ENCODE measurements at regions not wholly inside any gene's neighbourhood (a gene's known extent, or its start where the extent isn't known, plus 50 kb on each side); places are given as distances from the start of the nearest gene placed in this dataset.
"Not testable (repeated sequence)": the region's sequence is repeated elsewhere in the genome, so short reads cannot be mapped to it uniquely, and the experiment has no call there.

GRCh38 chr10:55224007-55224781 is 423.2 kb upstream of the PCDH15 start:
- DNase-seq, result no peak

DNA sequence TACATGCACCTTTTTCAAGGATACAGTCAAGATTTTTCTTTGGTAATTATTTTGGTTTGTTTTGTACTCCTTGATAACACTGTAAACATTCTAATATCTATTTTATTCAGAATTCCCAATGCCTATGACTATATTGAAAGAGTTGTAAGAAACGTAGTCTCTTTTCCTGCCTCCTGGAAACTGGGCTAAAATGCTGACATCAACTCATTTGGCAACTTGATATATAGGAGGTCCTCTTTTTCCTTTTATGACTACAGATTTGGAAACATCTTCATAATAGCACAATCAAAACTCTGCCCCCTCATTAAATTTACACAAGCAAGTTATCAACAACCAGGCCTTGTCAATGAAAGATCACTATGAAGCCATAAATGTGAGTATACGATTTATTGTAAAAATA is 422.3 kb upstream of the PCDH15 start:
- no peak for DNase-seq

DNA sequence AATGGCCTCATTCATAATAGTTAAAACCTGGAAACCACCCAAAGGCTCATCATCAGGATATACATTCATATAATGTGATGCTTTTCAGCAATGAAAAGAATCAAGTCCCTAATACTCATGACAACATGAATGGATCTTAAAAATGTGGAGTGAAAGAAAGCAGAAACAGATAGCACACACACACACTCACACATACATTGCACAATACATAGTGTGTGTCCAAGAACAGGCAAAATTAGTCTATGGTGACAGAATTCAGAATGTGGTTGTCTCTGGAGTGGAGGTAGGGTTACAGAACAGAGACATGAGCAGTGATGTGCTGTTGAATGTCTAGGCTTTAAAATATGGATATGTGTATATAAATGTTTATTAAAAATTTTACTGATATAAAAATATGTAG is 419.9 kb upstream of the PCDH15 start:
- DNase-seq, result no peak

DNA sequence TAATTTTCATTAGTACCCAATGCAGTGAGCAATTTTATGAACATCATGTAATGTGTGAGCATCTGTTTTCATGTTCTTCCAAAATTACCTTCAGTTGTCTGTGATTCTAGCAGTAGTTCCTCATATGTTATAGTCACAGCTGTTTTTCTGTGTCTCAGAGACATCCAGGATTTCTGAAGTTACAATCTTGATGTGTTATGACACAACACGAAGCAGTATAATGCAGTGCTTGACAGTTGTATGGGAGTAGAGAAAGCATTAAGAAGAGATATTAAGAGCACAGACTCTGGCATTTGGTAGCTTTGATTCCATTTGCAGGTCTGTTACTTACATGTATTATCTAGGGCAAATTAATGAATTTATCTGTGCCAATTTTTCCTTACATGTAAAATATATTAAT is 414.7 kb upstream of the PCDH15 start:
- no peak for DNase-seq

DNA sequence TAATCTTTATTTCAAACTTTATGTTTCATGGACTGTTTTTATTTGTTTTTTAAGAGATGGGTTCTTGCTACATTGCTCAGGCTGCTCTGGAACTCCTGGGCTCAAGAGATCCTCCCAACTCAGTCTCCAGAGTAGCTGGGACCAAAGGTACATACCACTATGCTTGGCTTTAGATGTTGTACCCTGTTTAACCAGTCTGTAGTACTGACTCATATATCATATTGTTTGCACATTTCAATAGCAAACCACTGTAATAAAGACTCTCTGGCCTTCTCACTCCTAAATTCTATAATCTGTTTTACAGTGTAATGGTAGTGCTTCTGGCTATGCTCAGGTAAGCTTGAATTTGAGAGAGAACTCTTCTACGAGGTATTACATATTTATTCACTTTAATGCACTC is 413.6 kb upstream of the PCDH15 start:
- DNase-seq, result no peak

DNA sequence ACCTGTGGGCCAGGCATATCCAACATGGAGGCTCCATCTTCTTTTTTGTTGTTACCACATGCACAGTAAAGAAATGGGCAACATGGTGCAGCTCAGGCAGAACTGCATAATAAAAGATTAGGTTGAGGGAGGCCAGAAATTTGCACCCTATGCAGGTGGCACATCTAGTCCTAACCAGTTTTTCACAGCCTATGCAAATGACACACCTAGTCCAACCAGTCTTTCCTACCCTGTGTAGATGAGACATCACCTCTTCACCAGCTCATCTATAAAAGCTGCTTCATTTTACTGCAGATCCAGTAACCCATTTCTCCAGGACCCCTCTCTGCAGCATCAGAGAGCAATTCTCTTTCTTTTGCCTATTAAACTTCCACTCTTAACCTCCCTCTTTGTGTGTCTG is 411.0 kb upstream of the PCDH15 start:
- no peak for DNase-seq

DNA sequence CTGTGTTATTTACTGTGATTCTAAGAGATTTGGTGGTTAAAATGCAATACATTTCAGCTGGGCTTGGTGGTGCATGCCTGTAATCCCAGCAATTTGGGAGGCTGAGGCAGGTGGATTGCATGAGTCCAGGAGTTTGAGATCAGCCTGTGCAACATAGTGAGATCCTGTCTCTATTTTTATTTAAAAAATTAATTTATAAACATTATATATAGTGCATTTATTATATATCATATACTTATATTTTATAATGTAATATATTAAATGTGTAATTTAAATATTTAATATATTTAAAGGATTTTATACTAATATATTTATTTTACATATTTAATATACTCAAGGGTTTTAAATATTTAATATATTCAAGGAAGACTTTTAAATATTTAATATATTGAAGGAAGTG is 402.8 kb upstream of the PCDH15 start:
- no peak for DNase-seq

DNA sequence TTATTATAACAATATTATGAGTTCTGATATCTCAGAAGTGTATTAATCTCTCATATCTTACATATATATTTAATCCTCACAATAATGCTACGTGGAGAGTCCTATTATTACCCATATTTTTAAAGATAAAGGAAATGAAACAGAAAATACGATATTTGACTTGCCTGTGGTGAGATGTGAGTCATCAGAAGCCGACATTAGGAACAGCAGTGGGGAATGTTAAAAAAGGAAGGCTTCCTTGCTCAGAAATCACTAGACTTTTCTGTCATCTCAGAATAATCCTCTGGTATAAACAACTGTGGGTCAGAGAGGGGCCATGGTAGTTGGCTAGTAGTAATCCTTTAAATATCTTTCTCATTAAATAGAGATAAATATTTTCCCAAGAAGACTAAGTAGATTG is 402.3 kb upstream of the PCDH15 start:
- no peak for DNase-seq

GRCh38 chr10:55200020-55200419 is 399.0 kb upstream of the PCDH15 start:
- no peak for DNase-seq

DNA sequence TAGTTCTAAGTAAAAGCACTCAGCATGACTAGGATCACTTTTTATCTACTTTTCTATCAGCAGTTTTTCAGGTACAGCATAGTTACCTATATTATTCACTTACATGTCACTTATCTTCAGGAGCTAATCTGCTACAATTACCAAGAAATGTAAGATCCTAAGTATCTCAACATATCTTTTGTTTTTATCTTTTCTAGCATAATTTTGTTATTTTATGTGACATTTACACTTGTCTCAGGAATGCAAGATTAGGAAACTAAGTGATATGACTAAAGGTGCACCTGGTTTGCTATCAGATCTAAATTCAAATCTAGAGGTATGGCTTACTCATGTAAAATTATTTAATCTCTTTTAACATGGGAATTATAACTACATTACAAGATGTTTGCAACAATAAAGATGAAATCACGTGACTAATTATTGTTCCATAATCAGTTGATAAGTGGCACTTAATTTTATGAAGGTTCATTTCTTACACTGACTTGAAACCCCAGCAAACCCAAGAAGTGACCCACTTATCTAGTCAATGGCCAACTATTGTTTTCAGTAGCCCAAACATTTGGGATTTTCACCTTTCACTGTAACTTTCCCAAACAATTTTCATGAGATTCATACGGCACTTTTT is 390.3 kb upstream of the PCDH15 start:
- DNase-seq, result no peak

- DNase-seq, result no peak
Observed at GRCh38 chr10:55183993-55184392, 383.0 kb upstream of the PCDH15 start.

DNA sequence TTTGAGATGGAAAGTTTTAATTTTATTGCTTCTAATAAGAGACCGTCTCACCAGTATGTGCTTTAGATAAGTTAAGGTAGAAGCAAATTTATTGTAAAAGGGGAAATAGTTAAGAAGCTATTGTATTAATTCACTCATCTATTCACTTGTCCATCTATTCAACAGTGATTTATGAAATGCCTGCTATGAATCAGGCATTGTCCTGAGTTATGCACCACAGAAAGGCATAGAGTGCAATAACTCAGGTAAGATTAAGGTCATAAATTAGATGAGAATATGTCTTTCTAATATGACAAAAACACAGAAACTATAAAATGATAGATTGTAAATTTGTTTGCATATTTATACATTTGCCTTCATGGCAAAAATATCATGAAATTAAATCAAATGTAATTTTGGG is 379.3 kb upstream of the PCDH15 start:
- no peak for DNase-seq

DNA sequence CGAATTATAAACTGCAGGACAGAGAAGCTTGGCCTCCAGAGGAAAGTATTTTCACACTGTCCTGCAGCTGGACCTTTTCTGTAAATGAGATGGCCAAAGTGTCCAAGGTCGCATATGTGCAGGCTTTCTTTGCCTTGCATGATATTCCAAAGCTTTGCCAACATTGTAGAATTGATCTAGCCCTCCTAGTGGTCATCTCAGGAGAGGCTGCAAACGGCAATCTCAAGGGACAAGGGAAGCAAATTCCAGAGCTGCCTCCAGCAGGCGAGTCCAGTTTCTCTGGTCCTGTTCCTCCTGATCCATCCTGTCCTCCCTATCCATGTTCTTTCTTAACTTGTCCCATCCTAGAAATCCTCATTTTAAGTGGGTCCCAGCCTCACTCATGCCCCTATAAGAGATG is 373.4 kb upstream of the PCDH15 start:
- DNase-seq, result no peak

DNA sequence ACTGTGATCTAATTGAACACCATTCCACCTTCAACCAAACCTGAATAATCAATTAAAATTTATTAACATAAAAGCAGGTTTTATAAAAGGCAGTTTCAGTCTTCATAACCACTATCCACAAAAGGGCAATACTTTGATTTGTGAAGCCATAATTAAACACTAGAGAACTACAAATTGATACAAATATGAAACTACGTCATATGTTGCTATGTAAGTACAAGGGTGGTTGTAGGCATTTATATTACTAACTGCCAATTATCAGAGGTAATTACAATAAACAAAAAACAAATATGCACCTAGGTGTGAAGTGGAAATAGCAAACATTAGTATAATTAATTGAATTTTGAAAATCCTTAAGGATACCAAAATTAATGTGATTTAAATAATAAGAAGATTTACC is 368.5 kb upstream of the PCDH15 start:
- DNase-seq, result no peak

DNA sequence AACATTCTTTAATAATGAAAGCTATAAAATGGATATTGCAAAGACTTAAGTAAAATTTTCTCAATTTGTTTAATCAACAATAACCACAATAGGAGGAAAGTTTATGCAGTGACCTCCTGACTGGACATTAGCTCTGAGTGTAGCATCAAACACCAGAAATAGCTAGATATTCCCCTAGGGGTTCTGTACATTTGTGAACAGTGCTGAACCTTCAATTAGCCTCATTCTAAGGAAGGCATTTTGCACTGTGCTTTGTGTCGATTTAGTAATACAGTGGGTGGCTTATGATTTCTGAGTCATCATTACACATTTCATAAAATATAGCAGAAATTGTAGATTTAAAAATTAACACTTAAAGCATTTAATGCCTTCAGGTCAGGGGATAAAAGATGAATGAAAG is 367.3 kb upstream of the PCDH15 start:
- no peak for DNase-seq

DNA sequence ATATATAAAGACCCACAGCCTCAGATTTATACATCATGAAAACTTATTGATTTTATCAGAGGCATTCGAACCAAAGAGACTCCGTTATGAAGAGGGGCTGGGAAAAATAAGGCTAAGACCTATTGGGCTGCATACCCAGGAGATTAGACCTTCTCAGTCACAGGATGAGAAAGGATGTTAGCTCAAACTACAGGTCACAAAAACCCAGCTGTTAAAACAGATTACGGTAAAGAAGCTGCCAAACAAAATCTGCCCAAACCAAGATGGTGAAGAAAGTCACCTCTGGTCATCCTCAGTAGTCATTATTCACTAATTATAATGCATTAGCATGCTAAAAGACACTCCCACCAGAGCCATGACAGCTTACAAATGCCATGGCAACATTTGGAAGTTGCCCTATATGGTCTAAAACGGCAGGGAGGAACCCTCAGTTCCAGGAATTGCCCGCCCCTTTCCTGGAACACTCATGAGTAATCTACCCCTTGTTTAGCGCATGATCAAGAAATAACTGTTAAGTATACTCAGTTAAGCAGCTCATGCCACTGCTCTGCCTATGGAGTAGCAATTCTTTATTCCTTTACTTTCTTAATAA is 362.5 kb upstream of the PCDH15 start:
- no peak for DNase-seq

GRCh38 chr10:55162321-55162720 is 361.3 kb upstream of the PCDH15 start:
- not testable (repeated sequence) for DNase-seq

GRCh38 chr10:55160655-55161283 is 359.7 kb upstream of the PCDH15 start:
- no peak for DNase-seq

DNA sequence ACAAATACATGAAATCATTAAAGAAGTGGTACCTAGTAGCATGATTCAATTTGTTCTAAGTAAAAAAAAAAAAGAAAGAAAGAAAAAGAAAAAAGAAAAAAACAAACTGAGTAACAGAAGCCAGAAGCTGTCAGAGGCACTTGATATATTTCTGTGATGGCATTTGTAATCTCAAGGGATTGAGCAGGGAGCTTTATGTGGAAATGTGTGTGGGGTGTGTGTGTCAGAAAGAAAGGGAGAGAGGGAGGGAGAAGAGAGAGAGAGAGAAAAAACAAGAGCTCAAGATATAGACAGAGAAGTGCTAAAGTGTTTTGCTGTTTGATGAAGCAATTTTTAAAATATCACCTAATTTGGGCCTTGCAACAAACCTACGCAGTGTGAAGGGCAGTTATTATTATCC is 357.6 kb upstream of the PCDH15 start:
- DNase-seq, result no peak

DNA sequence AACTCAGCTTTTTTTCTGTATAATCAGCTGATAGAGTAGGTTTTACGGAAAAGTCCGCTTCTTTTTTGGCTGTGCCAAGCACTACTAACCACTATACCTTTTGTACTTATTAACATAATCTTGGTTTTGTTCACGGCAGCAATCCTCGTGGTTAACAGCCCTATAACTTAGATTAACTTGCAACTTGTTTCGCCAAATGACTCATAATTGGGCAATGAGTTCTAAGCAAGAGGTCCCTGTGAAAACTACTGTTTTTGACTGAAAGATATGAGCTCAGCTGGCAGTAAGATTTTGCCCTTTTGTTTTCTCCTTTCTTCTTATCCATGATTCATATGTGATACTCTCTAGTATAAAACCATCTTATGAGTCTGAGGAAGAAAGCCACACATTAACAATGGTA is 345.0 kb upstream of the PCDH15 start:
- no peak for DNase-seq

DNA sequence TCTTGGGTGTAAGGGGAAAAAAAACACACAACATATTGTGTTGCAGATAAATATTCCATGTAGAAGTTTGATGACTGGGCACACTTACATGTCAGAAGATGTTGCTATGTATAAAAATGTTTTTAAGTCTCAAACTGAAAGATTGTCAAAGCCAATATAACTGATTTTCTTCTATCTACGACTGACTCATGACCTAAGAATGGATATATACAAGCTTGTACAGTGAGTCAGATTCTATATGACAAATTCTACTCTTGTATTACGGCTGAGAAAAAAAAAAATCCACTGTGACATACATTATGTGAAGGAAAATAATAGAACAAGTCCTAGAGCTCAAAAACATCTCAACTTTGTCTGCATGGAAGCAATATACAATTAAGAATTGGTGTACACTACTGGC is 343.0 kb upstream of the PCDH15 start:
- no peak for DNase-seq

DNA sequence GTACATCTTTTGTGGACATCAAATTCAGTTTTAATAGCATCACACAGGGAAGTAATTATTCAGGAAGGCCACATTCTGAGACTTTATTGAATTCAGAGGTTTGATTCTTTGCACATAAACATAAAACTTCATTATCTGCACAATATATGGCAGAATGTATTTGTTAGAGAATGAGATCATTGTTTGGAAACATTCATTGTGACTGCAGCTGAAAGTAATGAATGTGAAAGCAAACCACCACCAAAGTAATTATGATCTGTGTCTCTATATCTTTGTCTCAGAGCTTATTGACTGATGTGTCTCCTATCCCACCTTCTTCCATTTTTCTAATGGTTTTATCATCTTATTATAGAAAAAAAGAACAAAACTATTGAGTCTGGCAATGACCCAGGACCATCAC is 340.9 kb upstream of the PCDH15 start:
- DNase-seq, result no peak

DNA sequence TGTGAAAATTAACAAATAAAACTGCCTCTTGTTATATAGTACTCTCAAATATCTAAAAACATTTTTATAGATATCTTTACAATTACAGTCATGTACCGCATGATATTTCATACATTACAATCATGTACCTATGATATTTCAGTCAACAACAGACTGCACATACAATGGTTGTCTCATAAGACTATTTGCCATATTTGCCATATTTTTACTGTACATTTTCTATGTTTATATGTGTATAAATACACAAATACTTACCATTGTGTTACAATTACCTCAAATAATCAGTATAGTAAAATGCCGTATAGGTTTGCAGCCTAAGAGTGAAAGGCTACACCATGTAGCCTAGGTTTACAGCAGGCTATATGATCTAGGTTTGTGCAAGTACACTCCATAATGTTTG is 336.0 kb upstream of the PCDH15 start:
- no peak for DNase-seq

DNA sequence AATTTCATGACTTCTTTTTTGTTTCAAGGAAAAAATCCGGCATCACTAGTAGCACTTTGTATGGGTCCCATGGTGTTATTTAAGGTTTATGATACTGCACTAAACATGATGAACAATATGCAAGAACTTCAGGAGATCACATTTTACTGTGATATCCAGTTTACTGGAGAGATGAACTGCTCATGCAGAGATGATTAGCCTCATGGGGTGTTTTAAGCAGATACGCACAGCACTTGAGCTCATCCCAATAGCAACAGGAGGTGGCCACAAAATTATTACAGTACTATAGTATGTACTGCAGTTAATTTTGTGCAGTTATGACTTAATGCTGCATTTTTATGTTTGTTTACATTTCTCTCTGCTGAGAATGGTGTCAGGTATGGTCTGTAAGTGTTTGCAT is 303.7 kb upstream of the PCDH15 start:
- DNase-seq, result no peak

Data from NCI-H2227 treated with DMSO at 0.1 percent for 48 hours (cell line).